GM23338 (cell line): ENCODE measurements at regions not wholly inside any gene's neighbourhood (a gene's known extent, or its start where the extent isn't known, plus 50 kb on each side); places are given as distances from the start of the nearest gene placed in this dataset.

Experiments used
- ATAC-seq: fragments of 200-7000 bp; cut with Tn5 transposase; 3 replicates; pipeline ENCODE4 v1.9.1; 2020
- DNase-seq: peaks from one replicate; pipeline ENCODE4 v3.0.0-alpha.2; 2015; ENCODE audit warnings: low spot score
- H2AFZ ChIP-seq: fragments of 200-600 bp; sonication (generic); 2 replicates; pipeline ENCODE4 v1.8.0; 2016; ENCODE audit warnings: antibody characterized with exemption, mild to moderate bottlenecking, moderate library complexity
- H3F3A ChIP-seq: fragments of 200-600 bp; sonication (generic); replicated peaks from 2 replicates; pipeline ENCODE4 v1.8.0; 2017; ENCODE audit warnings: antibody characterized with exemption, mixed run types, low read depth
- H3K27ac ChIP-seq: fragments of 200-600 bp; sonication (generic); 2 replicates; pipeline ENCODE4 v1.6.1; 2016; ENCODE audit warnings: low read depth
- H3K27me3 ChIP-seq: fragments of 200-600 bp; sonication (generic); 2 replicates; pipeline ENCODE4 v1.8.0; 2016; ENCODE audit warnings: mild to moderate bottlenecking, mixed run types, moderate library complexity; ENCODE audit not compliant: insufficient read depth
- H3K36me3 ChIP-seq: fragments of 200-600 bp; sonication (generic); 2 replicates; pipeline ENCODE4 v1.8.0; 2016; ENCODE audit warnings: mild to moderate bottlenecking; ENCODE audit not compliant: insufficient read depth
- H3K4me1 ChIP-seq: fragments of 200-600 bp; sonication (generic); 2 replicates; pipeline ENCODE4 v1.8.0; 2016; ENCODE audit warnings: mild to moderate bottlenecking, moderate library complexity; ENCODE audit not compliant: insufficient read depth
- H3K4me2 ChIP-seq: fragments of 200-600 bp; sonication (generic); 2 replicates; pipeline ENCODE4 v1.7.1; 2017; ENCODE audit warnings: mixed run types
- H3K4me3 ChIP-seq: fragments of 200-600 bp; sonication (generic); 2 replicates; pipeline ENCODE4 v1.6.1; 2016; ENCODE audit warnings: mixed run types
- H3K79me2 ChIP-seq: fragments of 200-600 bp; sonication (generic); replicated peaks from 2 replicates; pipeline ENCODE4 v1.8.0; 2017; ENCODE audit warnings: mild to moderate bottlenecking; ENCODE audit not compliant: insufficient read depth
- H3K9me2 ChIP-seq: fragments of 200-600 bp; sonication (generic); 2 replicates; pipeline ENCODE4 v1.8.0; 2017; ENCODE audit not compliant: insufficient read depth
- H4K20me1 ChIP-seq: fragments of 200-600 bp; sonication (generic); replicated peaks from 2 replicates; pipeline ENCODE4 v1.8.0; 2017; ENCODE audit warnings: mild to moderate bottlenecking; ENCODE audit not compliant: insufficient read depth
- H3K27ac Mint-ChIP-seq: 2 replicates; pipeline ENCODE4 v1.8.0; 2020; ENCODE audit warnings: inconsistent platforms, mild to moderate bottlenecking, moderate library complexity, mixed read lengths
- H3K27me3 Mint-ChIP-seq: 3 replicates; pipeline ENCODE4 v1.8.0; 2022; ENCODE audit warnings: low read depth, mild to moderate bottlenecking, moderate library complexity, mixed read lengths, inconsistent platforms; ENCODE audit not compliant: insufficient read depth, poor library complexity
- H3K36me3 Mint-ChIP-seq: 3 replicates; pipeline ENCODE4 v1.8.0; 2021; ENCODE audit warnings: low read depth, mild to moderate bottlenecking, inconsistent platforms, moderate library complexity, mixed read lengths
- H3K4me1 Mint-ChIP-seq: 3 replicates; pipeline ENCODE4 v1.8.0; 2020; ENCODE audit warnings: mild to moderate bottlenecking, inconsistent platforms, mixed read lengths
- H3K4me3 Mint-ChIP-seq: 3 replicates; pipeline ENCODE4 v1.8.0; 2021; ENCODE audit warnings: moderate library complexity, mild to moderate bottlenecking, inconsistent platforms, mixed read lengths
- H3K9me3 Mint-ChIP-seq: 3 replicates; pipeline ENCODE4 v1.8.0; 2020; ENCODE audit warnings: moderate library complexity, mild to moderate bottlenecking, inconsistent platforms, mixed read lengths
- CREB1 ChIP-seq: fragments of 250-450 bp; sonication (Bioruptor Pico); IDR thresholded peaks from 2 replicates; pipeline ENCODE4 v1.5.0; 2020; ENCODE audit warnings: low read depth, mild to moderate bottlenecking, moderate library complexity
- CTCF ChIP-seq, 2 experiments: fragments of 200-600 bp in 1 of 2; sonication (generic) in 1 of 2; conservative IDR thresholded peaks; 2 replicates each; pipeline versions ENCODE4 v1.5.1 to v1.6.1; 2016 to 2017; ENCODE audit warnings: antibody characterized with exemption in 2 of 2, low read depth in 2 of 2, mild to moderate bottlenecking in 2 of 2, moderate library complexity in 1 of 2
- EZH2phosphoT487 ChIP-seq: fragments of 200-600 bp; sonication (generic); IDR thresholded peaks from one replicate; pipeline ENCODE4 v1.8.1; 2018; ENCODE audit warnings: antibody characterized with exemption; ENCODE audit not compliant: unreplicated experiment
- JUNB ChIP-seq: IDR thresholded peaks from one replicate; pipeline ENCODE4 v1.6.1; 2016; ENCODE audit warnings: antibody characterized with exemption; ENCODE audit not compliant: unreplicated experiment
- NANOG ChIP-seq: IDR thresholded peaks from 2 replicates; pipeline ENCODE4 v1.6.1; 2016; ENCODE audit warnings: antibody characterized with exemption, borderline replicate concordance
- POLR2AphosphoS5 ChIP-seq: IDR thresholded peaks from 2 replicates; pipeline ENCODE4 v1.6.1; 2016; ENCODE audit warnings: antibody characterized with exemption, low read depth
- REST ChIP-seq: IDR thresholded peaks from one replicate; pipeline ENCODE4 v1.6.1; 2018; ENCODE audit warnings: antibody characterized with exemption; ENCODE audit not compliant: unreplicated experiment

- peaks cover 12% of the 10 kb centered on the region for H3K9me2 ChIP-seq
- no peaks in the 10 kb centered on the region for H3K4me1 Mint-ChIP-seq
- H4K20me1 ChIP-seq: no peaks in the 10 kb centered on the region
- no peak overlapping the region for H3K4me3 Mint-ChIP-seq
- H3K79me2 ChIP-seq: no peaks in the 10 kb centered on the region
- no peaks in the 10 kb centered on the region for H3K36me3 ChIP-seq
- TF ChIP-seq POLR2AphosphoS5: no peak
- no peak for TF ChIP-seq JUNB
- no peak for TF ChIP-seq CREB1 (CRISPR knock-in tag)
- TF ChIP-seq CTCF (conservative IDR thresholded peaks at IDR 0.05; ENCODE audit: low read depth in 2 of 2): no peak
- no peak for TF ChIP-seq EZH2phosphoT487
- no peak for TF ChIP-seq REST
- no peak for TF ChIP-seq NANOG
- no peak for DNase-seq
- H3K4me1 ChIP-seq: no peaks in the 10 kb centered on the region
- no peak overlapping the region for H3K27ac ChIP-seq
- no peaks in the 10 kb centered on the region for H3K27me3 Mint-ChIP-seq
- H3F3A ChIP-seq: no peaks in the 10 kb centered on the region
- no peak overlapping the region for H2AFZ ChIP-seq
- no peak for ATAC-seq
- H3K9me3 Mint-ChIP-seq: no peaks in the 10 kb centered on the region
- no peak overlapping the region for H3K4me2 ChIP-seq
- no peak overlapping the region for H3K4me3 ChIP-seq
- no peaks in the 10 kb centered on the region for H3K36me3 Mint-ChIP-seq
- H3K27ac Mint-ChIP-seq: no peak overlapping the region
- H3K27me3 ChIP-seq: no peaks in the 10 kb centered on the region
Observed at GRCh38 chr1:238143038-238143437, 252.3 kb upstream of the ZP4 start.

GRCh38 chr1:238141353-238141752 lies 250.6 kb upstream of the ZP4 start:
- no peak overlapping the region for H3K4me3 ChIP-seq
- no peak for TF ChIP-seq CREB1 (CRISPR knock-in tag)
- no peaks in the 10 kb centered on the region for H3K36me3 ChIP-seq
- H3K9me2 ChIP-seq: peaks cover 12% of the 10 kb centered on the region
- Mint-ChIP-seq H3K27ac (no peak overlapping the region), H3K4me3 (no peak overlapping the region), H3K36me3 (no peaks in the 10 kb centered on the region), H3K9me3 (no peaks in the 10 kb centered on the region), H3K4me1 (no peaks in the 10 kb centered on the region), H3K27me3 (no peaks in the 10 kb centered on the region)
- H3K4me1 ChIP-seq: no peaks in the 10 kb centered on the region
- DNase-seq (no peak), ATAC-seq (no peak)
- no peaks in the 10 kb centered on the region for H4K20me1 ChIP-seq
- H3F3A ChIP-seq: no peaks in the 10 kb centered on the region
- no peak overlapping the region for H2AFZ ChIP-seq
- H3K27ac ChIP-seq: no peak overlapping the region
- H3K79me2 ChIP-seq: no peaks in the 10 kb centered on the region
- H3K4me2 ChIP-seq: no peak overlapping the region
- H3K27me3 ChIP-seq: no peaks in the 10 kb centered on the region
